Kidney tubule cell (primary cell): ENCODE measurements at regions not wholly inside any gene's neighbourhood (a gene's known extent, or its start where the extent isn't known, plus 50 kb on each side); places are given as distances from the start of the nearest gene placed in this dataset.

Experiments
- DNase-seq: peaks from one replicate; pipeline ENCODE4 v3.0.0-alpha.2; 2018; ENCODE audit warnings: low spot score

DNA sequence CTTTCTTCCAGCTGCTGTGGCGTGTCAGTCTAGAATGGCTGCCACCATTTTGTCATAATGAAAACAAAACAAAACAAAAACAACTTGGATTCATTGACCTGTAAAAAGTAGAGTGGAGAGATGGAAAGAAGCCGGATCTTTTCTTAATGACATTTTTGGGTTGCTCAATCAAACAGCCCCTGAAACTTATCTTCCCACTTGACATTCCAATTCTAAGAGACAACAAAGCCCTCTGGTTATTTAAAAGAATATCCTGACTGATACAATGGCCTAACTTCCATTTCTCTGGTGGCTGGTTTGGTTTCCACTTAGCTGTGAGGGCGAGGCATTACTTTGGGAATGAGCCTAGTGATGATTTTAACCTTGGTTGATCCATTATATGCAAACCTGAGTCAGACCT lies 123.7 kb downstream of the AQP4 start:
- DNase-seq = no peak

DNA sequence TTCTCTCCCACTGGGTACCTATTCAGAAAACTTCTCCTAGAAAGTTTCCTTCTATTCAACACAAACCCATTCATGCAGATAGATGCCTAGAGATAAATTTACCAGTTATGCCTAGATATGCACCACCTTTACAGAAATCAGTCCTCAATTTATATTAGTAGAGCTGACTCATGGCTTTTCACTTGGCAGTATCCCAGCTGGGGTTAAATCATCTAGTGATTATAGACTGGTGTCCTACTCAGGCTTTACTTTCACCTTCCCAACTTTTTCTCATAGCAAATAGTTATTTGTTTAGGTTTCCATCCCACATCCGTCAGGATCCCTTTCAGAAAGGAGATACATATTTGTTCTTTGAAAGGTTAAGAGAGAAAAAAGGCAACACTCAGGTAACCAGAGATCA lies 124.5 kb downstream of the AQP4 start:
- DNase-seq = peak; percentile 37

DNA sequence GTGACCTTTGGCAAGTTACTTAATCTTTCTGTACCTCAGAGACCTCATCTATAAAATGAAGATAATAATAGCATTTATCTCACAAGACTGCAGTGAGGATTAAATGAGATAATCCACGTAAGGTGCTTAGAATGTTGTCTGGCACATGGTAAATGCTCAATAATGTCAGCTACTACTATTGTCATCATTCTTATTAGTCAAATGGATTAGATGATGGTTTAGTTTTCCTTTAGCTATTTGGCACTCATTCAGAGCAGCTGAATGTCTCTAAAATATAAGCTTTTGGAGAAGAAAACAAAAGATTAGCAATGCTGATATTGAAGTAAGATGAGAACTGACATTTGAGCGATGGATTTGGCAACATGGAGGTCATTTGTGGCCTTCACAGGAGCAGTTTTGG lies 125.1 kb downstream of the AQP4 start:
- no peak for DNase-seq

DNA sequence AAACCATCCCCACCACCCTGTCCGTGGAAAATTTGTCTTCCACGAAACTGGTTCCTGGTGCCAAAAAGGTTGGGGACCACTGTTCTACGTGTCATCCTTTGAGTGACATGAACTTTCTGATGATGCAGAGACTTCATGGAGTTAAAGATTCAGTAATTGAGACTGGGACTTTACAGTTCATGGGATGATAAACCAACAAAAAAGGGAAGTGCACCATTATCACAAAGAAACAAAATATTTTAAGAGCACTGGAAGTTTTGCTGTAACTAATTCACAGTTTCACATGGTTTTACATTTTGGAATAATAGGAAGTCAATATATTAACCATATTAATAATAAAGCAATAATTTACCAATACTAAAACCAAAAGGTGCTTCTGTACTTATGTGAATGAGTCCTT lies 126.8 kb downstream of the AQP4 start:
- no peak for DNase-seq

DNA sequence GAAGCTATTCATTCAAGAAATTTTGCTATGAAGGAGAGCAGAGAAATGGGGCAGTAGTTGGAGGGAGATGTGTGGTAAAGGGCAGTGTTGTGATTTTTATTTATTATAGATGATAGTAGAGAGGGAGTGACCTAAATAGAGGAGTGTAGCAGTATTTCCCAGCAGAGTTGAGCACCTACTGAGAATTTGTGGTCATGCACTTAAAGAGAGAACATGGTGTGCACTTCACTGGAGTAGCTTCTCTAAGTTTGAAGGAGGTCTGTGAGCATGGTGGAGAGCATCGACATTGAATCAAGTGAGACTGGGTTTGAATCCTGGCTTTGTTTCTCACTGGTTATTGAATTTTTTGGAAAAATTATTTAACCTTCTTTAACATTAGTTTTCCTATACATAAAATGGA lies 129.2 kb downstream of the AQP4 start:
- DNase-seq = no peak

DNA sequence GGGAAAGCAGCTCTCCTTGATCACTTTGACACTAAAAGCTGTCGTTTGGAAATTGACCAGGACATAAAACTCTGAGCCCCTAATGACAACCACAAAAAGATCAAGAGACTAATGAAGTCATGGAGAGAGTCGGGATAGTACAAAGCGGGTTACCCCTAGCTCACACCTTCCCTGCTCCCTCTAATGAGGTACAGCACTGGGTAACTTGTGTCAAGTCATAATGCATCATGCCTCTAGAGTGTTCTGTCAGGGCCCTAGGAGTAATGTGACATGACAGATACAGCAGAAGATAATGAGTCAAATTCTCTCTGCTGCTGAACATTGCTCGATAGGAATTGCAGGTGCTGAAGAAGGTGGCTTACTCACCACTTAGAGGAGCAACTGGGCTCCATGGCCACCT lies 130.7 kb downstream of the AQP4 start:
- DNase-seq = no peak

DNA sequence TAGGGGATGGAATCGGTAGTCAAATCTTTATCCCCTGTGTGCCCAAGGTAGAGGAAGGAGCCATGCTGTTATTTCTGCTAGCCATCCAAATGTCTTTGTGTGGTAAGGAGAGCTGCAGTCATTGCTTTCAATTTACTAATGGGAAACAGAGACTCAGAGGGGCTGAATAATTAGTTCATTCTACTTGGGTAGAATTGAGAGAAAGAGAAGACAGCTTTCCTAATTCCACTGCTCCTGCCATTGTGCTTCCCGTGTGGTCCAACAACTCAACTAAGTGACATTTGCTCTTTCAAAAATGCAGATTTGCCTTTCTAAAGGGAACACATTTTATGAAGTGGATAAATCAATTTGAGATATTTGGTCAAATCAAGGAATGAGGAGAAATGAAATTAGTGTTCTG lies 136.1 kb downstream of the AQP4 start:
- DNase-seq = no peak

DNA sequence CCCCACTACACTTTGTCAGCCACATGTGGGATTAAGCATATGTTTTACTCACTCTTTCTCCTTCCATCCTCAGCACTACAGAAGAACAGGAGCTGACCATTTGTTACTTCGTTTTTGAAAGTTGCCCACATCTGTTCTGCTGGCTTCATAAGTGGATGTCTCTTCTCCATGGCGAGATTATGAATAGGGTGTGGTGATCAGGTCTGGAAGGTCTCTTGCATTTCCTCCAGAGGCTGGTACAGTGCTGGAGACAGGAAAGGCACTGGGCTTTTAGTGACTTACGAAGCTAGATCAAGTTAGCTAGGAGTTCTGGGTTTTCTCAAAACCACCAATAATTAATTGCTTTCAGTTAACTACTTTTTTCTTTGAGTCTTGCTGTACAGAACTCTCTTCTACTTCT lies 136.5 kb downstream of the AQP4 start:
- no peak for DNase-seq

DNA sequence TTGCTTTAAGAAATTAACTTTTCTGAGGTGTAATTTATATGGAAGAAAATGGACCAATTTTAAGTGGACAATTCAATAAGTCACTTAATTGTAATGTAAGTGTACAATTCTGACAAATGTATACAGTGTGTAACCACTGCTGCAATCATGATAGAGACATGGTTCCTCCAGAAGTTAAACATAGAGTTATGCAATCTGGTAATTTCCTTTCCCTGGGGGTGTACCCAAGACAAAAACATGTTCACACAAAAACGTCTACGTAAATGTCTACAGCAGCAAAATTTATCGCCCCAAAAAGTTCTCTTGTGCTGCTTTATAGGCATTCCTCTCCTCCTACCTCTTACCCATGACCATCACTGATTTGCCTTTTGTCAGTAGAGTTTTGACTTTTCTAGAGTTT lies 141.5 kb downstream of the AQP4 start:
- no peak for DNase-seq

DNA sequence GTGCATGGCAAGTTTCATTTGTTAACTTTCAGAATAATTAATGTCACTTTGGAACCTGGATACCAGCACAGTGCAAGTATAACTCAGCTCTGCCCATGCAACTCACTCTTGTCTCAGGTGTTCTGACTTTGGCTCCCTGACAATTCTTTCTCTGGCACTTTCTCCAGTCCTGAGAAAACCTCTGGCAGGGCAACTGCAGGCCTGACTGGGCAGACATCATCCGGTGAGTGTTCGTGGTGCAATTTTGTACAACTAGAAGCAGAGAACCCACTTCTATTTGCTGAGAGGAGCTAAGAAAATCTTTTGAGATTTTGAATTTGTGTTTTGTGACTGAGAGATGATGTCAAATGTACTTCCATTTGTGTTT lies 143.0 kb downstream of the AQP4 start:
- DNase-seq = no peak

DNA sequence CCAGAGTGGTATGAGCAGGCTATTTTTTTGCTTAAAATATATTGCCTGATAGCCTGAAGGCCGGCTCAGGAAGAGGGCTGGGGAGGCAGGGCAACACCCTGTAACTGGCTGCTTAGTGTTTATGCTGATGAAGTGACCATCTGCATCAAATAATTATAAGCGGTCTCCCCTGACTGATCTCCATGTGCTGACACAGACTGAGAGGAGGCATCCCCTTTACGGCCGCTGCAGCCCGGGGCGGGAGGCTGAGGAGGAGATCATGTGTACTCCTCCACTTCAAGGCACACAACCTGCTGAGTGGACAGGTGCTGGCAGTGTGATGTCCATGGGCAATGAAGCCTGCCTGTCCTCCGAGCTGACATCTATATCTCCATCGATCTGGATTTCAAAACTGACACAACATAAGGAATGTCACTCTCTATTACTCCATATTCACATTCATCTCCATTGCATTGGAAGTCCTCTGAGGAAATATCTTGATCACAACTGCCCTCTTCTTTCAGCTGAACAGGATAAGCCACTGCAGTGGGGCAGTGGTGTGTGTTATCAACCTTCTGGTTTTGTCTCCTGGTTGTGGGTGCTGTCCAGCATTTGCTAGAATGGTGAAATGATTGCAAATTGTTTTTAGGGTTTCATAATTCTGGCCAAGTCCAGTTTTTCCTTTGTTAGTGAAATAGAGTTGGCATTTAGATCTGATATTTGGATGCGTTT lies 143.5 kb downstream of the AQP4 start:
- DNase-seq = no peak

DNA sequence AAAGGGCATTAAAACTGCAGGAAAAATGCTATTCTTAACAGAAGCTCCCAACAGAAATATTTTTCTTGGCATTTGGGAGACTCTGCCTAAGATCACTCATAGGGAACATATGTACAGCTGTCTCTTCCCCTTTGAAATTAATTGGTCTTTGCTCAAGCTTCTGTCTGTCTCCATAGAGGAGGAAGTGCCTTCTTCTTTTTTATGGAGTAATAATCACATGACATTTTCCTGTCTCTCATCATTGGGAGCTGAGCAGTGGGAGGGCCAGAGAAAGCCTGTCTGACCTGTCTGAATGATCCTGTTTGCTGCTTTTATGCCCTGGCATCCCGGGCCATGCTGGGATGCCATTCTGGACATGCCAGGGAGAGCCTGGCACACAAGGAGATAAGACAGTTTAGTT lies 145.6 kb downstream of the AQP4 start:
- DNase-seq = no peak

DNA sequence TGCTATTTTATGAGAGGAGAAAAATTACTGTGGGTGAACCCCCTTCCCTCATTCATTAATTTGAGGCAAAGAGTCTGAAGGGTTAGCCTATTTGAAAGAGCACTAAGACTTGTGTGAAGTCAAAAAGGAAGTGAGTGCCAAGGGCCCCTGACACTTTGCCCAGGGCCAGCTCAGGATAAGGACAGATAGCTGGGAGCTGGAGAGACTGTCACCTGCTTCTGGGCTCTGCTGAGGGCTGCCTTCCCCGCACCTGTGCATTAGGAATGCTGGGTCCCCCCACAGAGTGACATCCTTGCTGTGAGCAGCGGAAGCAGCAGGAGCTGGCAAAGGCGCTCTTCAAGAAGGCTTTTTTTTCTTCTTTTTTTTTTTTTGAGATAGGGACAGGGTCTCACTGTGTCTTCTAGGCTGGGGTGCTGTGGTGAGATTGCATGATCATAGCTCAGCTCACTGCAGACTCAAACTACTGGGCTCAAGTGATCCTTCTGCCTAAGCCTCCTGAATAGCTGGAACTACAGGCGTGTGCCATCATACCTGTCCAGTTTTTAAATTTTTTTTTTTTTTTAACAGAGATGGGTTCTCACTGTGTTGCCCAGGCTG lies 148.3 kb downstream of the AQP4 start:
- no peak for DNase-seq

DNA sequence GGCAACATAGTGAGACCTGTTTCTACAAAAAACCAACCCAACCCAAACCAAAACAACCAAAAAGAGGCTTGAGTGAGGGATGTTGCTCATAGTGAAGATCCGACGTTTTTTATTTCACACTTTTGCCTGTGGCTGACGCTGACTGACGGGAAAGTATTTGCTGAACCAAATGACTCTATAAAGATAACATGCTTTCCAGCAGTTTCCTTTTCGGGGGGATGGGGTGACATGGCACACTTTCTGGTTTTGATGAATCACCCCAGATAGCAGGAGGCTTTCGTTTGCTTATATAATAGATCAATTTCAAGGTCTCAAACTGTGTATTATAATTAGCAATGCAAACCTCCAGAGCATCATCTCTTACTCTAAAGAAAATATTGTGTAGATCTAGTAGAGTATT lies 150.8 kb downstream of the AQP4 start:
- DNase-seq = no peak

DNA sequence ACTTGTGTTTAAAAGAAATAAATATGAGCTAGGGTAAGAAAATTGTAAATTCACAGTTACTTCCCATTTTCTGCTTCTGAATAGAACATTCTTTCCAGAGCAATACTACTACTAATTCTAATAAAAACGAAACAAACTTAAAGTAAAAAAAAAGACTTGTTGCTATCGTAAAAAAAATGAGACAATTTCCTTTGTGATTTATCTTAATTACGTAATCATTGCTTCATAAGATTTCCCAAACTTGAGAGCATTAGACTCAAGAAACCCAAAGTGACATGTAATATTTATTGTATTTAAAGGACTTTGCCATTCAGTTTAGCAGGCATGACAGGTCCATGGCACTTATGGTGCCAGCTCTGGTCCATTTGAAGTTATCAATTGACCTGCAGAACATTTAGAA lies 153.8 kb downstream of the AQP4 start:
- no peak for DNase-seq

DNA sequence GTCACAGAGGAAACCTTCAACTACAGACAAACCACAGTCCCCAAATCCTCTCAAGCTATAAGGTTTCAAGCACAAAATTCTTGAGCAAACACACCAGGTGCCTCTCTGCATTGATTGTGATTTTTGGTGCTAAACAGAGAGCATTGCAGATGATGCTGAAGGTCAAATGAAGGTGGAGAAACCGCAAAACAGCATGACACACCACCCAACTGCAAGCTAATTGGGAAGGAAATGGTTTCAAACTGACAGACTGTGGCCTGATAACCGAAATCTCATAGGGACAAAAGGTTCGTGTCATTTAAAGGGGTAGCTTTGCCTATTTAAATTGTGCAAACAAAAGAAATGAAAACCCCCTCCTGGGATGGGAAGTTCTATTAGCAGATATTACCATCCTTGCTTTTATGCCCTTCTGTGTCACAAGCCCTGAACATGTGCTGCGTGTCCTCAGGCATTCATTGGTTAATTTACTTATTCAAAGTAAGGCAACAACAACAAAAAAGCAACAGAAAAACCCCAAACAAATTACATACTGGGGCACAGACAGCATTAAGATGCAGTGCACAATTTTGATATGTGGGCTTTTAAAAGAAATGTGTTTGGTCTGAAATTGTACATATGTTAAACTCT lies 154.9 kb downstream of the AQP4 start:
- DNase-seq = no peak

DNA sequence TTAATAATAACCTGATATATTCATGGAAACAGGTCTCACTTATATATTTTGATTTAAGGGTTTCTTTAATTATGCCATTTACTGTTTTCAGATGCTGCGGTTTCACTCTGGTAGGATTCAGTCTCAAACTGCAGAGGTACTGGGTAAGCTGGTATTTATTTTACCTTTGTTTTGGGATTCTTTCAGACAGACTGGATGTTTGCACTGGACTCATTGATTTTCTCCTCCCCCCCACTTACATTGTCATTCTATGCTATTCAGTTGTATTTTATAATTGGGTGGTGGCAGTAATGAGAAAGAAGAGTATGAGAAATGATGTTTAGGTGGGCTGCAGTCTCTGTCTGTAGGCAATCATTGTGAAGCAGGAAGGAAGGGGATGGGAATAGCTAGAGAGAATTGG lies 155.6 kb downstream of the AQP4 start:
- no peak for DNase-seq

DNA sequence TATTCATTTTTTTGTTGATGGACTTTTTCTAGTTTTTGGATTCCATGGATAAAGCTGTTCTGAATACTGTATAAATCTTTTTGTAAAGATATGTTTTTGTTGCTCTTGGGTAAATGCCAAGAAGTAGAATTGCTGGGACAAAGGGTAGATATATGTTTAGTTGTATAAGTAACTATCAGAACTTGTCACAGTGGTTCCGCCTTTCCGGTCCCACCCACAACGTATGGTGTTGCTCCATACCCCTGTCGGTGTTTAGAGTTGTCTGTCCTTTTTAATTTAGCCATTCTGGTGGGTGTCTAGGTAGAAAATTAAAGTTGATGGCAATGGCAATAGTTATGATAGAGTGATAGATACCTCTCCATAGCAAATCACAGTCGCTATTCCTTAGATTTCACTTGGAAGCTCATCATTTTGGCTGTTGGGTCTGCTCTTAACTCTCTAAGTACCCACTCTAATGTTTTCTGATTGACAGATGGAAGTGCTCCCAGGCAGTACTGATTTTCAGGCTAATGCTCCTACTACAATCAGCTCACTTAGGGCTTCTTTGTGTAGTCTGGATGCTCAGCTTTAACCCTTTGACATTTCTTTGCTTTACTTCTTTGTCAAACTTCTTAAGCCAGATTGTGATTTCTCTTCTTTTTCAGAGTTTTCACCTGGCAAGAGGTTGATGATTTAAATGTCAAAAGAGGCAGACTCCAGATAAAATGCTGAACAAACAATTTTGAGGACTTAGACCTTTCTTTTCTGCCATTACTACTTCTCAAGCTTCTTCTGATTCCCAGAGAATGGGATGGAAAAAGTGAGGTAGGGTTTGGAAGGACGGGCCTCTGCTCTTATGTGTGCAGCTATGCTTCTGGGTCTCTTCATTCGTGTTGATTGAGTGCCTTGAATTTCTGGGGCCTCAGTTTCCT lies 156.4 kb downstream of the AQP4 start:
- DNase-seq = no peak

DNA sequence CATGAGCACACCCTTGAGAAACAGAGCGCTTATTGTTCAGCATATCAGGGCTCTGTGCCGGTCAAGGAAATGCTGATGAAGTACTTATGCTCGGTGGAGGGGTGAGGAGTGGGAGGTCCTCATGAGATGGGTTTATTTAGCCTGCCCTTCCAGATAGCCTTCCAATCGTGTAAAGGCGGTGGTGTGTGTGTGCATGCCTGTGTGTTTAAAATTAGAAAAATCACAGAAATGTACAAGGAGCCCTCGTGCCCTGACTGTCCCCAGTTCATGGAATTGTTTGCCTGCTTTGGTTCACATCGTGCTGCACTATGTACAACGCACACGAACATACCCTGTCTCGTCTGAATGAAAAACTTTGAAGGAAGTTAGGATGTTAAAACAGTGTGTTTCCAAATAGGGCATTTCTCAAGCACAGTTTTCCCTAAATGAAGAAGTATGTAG lies 158.6 kb downstream of the AQP4 start:
- no peak for DNase-seq

DNA sequence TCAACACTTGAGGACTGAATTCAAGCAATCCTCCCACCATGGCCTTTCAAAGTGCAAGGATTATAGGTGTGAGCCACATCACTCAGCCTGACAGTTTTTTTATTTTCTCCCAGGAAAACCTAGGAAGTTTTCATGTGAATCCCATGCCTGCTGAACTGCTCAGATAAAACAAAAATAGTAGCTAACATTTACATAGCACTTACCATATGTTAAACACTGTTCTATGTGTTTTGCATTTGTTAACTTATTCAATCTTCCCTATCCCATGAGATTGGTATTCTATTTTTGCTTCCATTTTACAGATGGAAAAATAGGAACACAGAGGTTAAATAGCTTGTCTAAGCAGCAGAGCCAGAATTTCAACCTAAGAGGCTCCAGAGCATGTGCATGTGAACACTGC lies 157.4 kb upstream of the KCTD1 start:
- no peak for DNase-seq

DNA sequence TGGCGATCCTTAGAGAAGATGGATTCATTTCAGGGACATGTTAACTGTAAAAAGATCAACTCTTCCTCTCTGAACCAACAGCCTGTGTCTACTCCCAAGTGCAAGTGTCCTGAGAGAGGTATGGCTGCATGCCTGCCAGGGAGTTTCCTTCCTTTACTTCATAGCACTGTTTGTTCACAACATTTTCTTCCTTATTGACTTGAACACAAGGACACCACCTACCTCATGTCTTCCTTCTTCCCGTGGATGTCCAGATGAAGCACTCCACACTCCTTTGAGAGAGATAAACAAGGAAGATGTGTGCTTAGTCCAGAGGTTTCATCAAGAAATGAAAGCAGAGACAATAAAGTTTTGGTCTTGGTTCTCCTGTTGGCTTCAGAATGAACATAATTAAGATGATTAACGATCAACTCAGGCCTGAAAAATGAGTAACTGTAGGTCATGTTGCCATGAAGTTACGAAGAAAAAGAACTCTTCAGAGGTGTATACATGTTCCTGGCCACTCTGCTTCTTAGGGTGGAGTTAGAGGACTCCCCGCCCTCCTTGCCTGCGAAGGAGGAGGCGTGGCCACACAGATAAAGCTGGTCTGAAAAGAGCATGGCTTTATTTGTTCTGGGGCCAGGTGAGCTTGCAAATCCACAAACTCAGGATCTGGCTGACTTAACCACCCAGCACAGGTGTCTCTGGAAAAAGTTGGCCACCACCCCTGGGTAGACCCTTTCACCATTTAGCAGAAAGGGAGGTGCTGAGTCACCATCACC lies 155.0 kb upstream of the KCTD1 start:
- no peak for DNase-seq

DNA sequence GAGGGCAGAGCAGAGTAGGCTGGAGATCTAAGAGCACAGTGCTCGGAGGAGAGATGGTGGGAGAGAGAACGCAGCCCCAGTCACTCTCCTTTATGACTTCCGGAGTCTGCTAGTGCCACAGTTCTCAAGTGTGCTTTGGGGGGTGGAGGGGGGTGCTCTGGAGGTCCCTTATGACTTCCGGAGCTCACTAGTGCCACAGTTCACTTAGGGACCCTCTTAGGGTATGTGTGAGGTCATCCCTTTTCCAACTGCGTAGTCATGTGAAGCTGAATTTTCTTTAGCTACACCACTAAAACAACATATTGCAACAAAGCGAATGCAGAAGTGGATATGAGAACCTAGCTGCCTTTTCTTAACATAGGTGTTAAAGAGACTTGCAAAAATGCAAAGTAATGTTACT lies 153.7 kb upstream of the KCTD1 start:
- no peak for DNase-seq
